Fibroblast of mammary gland (primary cell): ENCODE measurements at regions not wholly inside any gene's neighbourhood (a gene's known extent, or its start where the extent isn't known, plus 50 kb on each side); places are given as distances from the start of the nearest gene placed in this dataset.

Experiments
- DNase-seq: peaks from one replicate; pipeline ENCODE4 v3.0.0-alpha.2; 2010; ENCODE audit warnings: low read depth
- H3K4me3 ChIP-seq: 2 replicates; pipeline ENCODE4 v1.5.1; 2011; ENCODE audit warnings: low read depth, mild to moderate bottlenecking, low read length, moderate library complexity; ENCODE audit not compliant: control insufficient read depth
- TF ChIP-seq, protein P1 (sequence below): conservative IDR thresholded peaks from 2 replicates; pipeline ENCODE4 v1.5.1; 2011; ENCODE audit warnings: low read depth, low read length, inconsistent platforms; ENCODE audit not compliant: control insufficient read depth, insufficient read depth

DNA sequence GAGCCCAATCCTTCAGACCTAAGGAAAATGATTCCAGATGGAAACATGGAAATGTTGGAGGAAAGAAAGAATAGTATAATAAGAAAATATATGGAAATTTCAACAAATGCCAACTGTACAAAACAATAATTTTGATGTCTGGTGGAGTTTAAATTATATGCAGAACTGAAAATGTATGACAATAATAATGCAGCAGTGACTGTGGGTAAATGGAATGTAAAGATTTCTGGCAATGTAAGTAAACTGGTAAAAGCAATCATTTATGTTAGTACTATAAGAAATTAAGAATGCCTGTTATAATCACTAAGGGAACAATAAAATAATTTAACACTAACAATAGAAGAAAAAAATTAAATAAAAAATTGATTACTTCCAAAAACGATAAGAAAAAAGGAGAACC lies 89.0 kb downstream of the EDN1 start:
- no peak overlapping the region for H3K4me3 ChIP-seq
- TF ChIP-seq, protein P1, sequence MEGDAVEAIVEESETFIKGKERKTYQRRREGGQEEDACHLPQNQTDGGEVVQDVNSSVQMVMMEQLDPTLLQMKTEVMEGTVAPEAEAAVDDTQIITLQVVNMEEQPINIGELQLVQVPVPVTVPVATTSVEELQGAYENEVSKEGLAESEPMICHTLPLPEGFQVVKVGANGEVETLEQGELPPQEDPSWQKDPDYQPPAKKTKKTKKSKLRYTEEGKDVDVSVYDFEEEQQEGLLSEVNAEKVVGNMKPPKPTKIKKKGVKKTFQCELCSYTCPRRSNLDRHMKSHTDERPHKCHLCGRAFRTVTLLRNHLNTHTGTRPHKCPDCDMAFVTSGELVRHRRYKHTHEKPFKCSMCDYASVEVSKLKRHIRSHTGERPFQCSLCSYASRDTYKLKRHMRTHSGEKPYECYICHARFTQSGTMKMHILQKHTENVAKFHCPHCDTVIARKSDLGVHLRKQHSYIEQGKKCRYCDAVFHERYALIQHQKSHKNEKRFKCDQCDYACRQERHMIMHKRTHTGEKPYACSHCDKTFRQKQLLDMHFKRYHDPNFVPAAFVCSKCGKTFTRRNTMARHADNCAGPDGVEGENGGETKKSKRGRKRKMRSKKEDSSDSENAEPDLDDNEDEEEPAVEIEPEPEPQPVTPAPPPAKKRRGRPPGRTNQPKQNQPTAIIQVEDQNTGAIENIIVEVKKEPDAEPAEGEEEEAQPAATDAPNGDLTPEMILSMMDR = no peak

GRCh38 chr6:12381587-12381986 lies 91.4 kb downstream of the EDN1 start:
- TF ChIP-seq, protein P1 = no peak
- DNase-seq = peak; percentile 19
- no peak overlapping the region for H3K4me3 ChIP-seq

More for the DNA sequence above, 89.0 kb downstream of the EDN1 start:
- DNase-seq = no peak

- H3K4me3 ChIP-seq = no peak overlapping the region
- TF ChIP-seq, protein P1 = no peak
Measured at GRCh38 chr6:12383448-12383847, 93.3 kb downstream of the EDN1 start.

GRCh38 chr6:12384357-12384912 lies 94.3 kb downstream of the EDN1 start:
- DNase-seq = no peak
- TF ChIP-seq, protein P1 = no peak
- no peak overlapping the region for H3K4me3 ChIP-seq

More at GRCh38 chr6:12383448-12383847, 93.3 kb downstream of the EDN1 start:
- DNase-seq = no peak

- TF ChIP-seq, protein P1 = no peak
- H3K4me3 ChIP-seq = no peak overlapping the region
- DNase-seq = no peak
Measured at GRCh38 chr6:12385316-12385715, 95.2 kb downstream of the EDN1 start.

DNA sequence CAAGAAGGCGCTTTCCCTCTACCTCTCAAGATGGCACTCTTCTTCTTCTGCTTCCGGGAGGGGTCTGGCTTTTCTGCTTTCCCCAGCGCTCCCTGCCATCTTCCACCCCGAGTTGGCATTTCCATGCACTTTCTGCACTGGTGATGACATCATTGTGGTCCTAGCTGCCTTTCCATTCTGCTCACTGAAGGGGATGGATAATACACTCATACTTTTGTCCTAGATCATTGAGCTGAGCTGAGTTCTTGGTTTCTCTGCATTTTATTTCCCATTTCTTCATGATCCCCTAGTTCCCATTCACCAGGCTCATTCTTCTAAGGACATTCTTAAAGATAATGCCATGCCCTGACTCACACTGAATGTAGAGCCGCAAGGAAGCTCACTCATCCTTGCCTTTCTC lies 96.7 kb downstream of the EDN1 start:
- TF ChIP-seq, protein P1 = no peak
- no peak for DNase-seq
- H3K4me3 ChIP-seq = no peak overlapping the region

- no peak overlapping the region for H3K4me3 ChIP-seq
- TF ChIP-seq, protein P1 = no peak
- no peak for DNase-seq
Measured at GRCh38 chr6:12391472-12391871, 101.3 kb downstream of the EDN1 start.
